Neural cell (in vitro differentiated cells): ENCODE measurements at regions not wholly inside any gene's neighbourhood (a gene's known extent, or its start where the extent isn't known, plus 50 kb on each side); places are given as distances from the start of the nearest gene placed in this dataset.

Experiments
- H2AFZ ChIP-seq: fragments of 200-600, 300-800 bp; sonication (generic), shearing (Covaris generic); 2 replicates; pipeline ENCODE4 v1.6.0; 2014; ENCODE audit warnings: low read depth, mild to moderate bottlenecking, antibody characterized with exemption, low read length, moderate library complexity
- H3F3A ChIP-seq: fragments of 200-600 bp; shearing (Covaris generic); 2 replicates; pipeline ENCODE4 v1.6.1; 2016; ENCODE audit warnings: mild to moderate bottlenecking, moderate library complexity, mixed read lengths, antibody characterized with exemption, low read length; ENCODE audit not compliant: insufficient read depth, poor library complexity, severe bottlenecking
- H3K27ac ChIP-seq: fragments of 200-600, 300-800 bp; sonication (generic), shearing (Covaris generic); 2 replicates; pipeline ENCODE4 v1.5.1; 2014; ENCODE audit warnings: mild to moderate bottlenecking, low read length, moderate library complexity
- H3K27me3 ChIP-seq: fragments of 300-800, 200-600 bp; sonication (generic), shearing (Covaris generic); 2 replicates; pipeline ENCODE4 v1.6.0; 2014; ENCODE audit warnings: mild to moderate bottlenecking, low read depth, low read length, moderate library complexity; ENCODE audit not compliant: insufficient read depth
- H3K36me3 ChIP-seq: fragments of 300-800, 200-600 bp; sonication (generic), shearing (Covaris generic); 2 replicates; pipeline ENCODE4 v1.5.1; 2014; ENCODE audit warnings: mild to moderate bottlenecking, antibody characterized with exemption, low read length, moderate library complexity; ENCODE audit not compliant: insufficient read depth
- H3K4me2 ChIP-seq: fragments of 300-800, 200-600 bp; sonication (generic), shearing (Covaris generic); 2 replicates; pipeline ENCODE4 v1.6.0; 2014; ENCODE audit warnings: mild to moderate bottlenecking, low read length
- H3K4me3 ChIP-seq: fragments of 300-800, 200-600 bp; sonication (generic), shearing (Covaris generic); 2 replicates; pipeline ENCODE4 v1.5.1; 2014; ENCODE audit warnings: mild to moderate bottlenecking, low read length, moderate library complexity
- H3K79me2 ChIP-seq: fragments of 200-600 bp; shearing (Covaris generic); replicated peaks from 2 replicates; pipeline ENCODE4 v1.6.0; 2014; ENCODE audit warnings: mild to moderate bottlenecking, low read length, moderate library complexity; ENCODE audit not compliant: insufficient read depth
- H3K9ac ChIP-seq: fragments of 300-800, 200-600 bp; sonication (generic), shearing (Covaris generic); 2 replicates; pipeline ENCODE4 v1.6.1; 2016; ENCODE audit warnings: mild to moderate bottlenecking, low read length, mixed read lengths
- H3K9me2 ChIP-seq: fragments of 200-600 bp; shearing (Covaris generic); 2 replicates; pipeline ENCODE4 v1.6.1; 2016; ENCODE audit warnings: mild to moderate bottlenecking, low read length, mixed read lengths; ENCODE audit not compliant: insufficient read depth
- H3K9me3 ChIP-seq: fragments of 200-600, 300-800 bp; sonication (generic), shearing (Covaris generic); 2 replicates; pipeline ENCODE4 v1.6.1; 2016; ENCODE audit warnings: mild to moderate bottlenecking, mixed run types, low read length, moderate library complexity, mixed read lengths
- H4K20me1 ChIP-seq: fragments of 200-600 bp; shearing (Covaris generic); 2 replicates; pipeline ENCODE4 v1.6.1; 2016; ENCODE audit warnings: mild to moderate bottlenecking, mixed run types; ENCODE audit not compliant: insufficient read depth
- CTCF ChIP-seq: fragments of 450-650 bp; IDR thresholded peaks from 2 replicates; pipeline ENCODE4 v1.5.1; 2014; ENCODE audit warnings: antibody characterized with exemption, mild to moderate bottlenecking, moderate library complexity; ENCODE audit not compliant: poor library complexity, severe bottlenecking
- EP300 ChIP-seq: fragments of 450-650 bp; conservative IDR thresholded peaks from 2 replicates; pipeline ENCODE4 v1.6.1; 2014; ENCODE audit warnings: antibody characterized with exemption, mild to moderate bottlenecking, moderate library complexity; ENCODE audit not compliant: poor library complexity, severe bottlenecking
- EZH2 ChIP-seq: fragments of 200-600, 300-800 bp; shearing (Covaris generic), sonication (generic); IDR thresholded peaks from 2 replicates; pipeline ENCODE4 v1.6.1; 2014; ENCODE audit warnings: antibody characterized with exemption, low read length, borderline replicate concordance, mild to moderate bottlenecking; ENCODE audit not compliant: insufficient read depth, poor library complexity, severe bottlenecking
- MXI1 ChIP-seq: fragments of 450-650 bp; conservative IDR thresholded peaks from 2 replicates; pipeline ENCODE4 v1.6.1; 2014; ENCODE audit warnings: antibody characterized with exemption, mild to moderate bottlenecking; ENCODE audit not compliant: poor library complexity, severe bottlenecking
- POLR2AphosphoS5 ChIP-seq: IDR thresholded peaks from 2 replicates; pipeline ENCODE4 v1.6.1; 2012
- RAD21 ChIP-seq: fragments of 450-650 bp; conservative IDR thresholded peaks from 2 replicates; pipeline ENCODE4 v1.6.1; 2014; ENCODE audit warnings: antibody characterized with exemption, mild to moderate bottlenecking, moderate library complexity
- REST ChIP-seq: IDR thresholded peaks from 2 replicates; pipeline ENCODE4 v1.6.1; 2012; ENCODE audit warnings: borderline replicate concordance
- SMC3 ChIP-seq: fragments of 450-650 bp; conservative IDR thresholded peaks from 2 replicates; pipeline ENCODE4 v1.6.1; 2014; ENCODE audit warnings: antibody characterized with exemption, mild to moderate bottlenecking, moderate library complexity; ENCODE audit not compliant: poor library complexity
- TAF1 ChIP-seq: IDR thresholded peaks from 2 replicates; pipeline ENCODE4 v1.6.1; 2012; ENCODE audit warnings: low read depth

- Histone ChIP-seq H3K4me2 (no peak overlapping the region), H4K20me1 (no peaks in the 10 kb centered on the region), H3K9ac (no peak overlapping the region), H3K27me3 (no peaks in the 10 kb centered on the region), H2AFZ (no peak overlapping the region), H3K9me3 (no peaks in the 10 kb centered on the region), H3K79me2 (no peaks in the 10 kb centered on the region), H3K4me3 (no peak overlapping the region), H3K27ac (no peak overlapping the region), H3K9me2 (no peaks in the 10 kb centered on the region), H3K36me3 (no peaks in the 10 kb centered on the region), H3F3A (no peaks in the 10 kb centered on the region)
- no peak for TF ChIP-seq EZH2
- TF ChIP-seq MXI1 = no peak
- TF ChIP-seq CTCF = peak; percentile 42
- peak; percentile 40 for TF ChIP-seq RAD21
- peak; percentile 63 for TF ChIP-seq SMC3
These were observed 294.6 kb upstream of the POU3F2 start for GRCh38 chr6:98539741-98540140.

- Histone ChIP-seq H3K9ac (no peak overlapping the region), H3K27me3 (no peaks in the 10 kb centered on the region), H2AFZ (no peak overlapping the region), H3K79me2 (no peaks in the 10 kb centered on the region), H3F3A (no peaks in the 10 kb centered on the region), H3K4me2 (no peak overlapping the region), H4K20me1 (no peaks in the 10 kb centered on the region), H3K27ac (no peak overlapping the region), H3K36me3 (no peaks in the 10 kb centered on the region), H3K9me2 (no peaks in the 10 kb centered on the region), H3K9me3 (no peaks in the 10 kb centered on the region), H3K4me3 (no peak overlapping the region)
- TF ChIP-seq TAF1 (no peak), CTCF (no peak), MXI1 (no peak), REST (no peak), EZH2 (no peak), POLR2AphosphoS5 (no peak), EP300 (no peak), RAD21 (no peak), SMC3 (no peak)
These were observed 288.0 kb upstream of the POU3F2 start for GRCh38 chr6:98546376-98546775.
